Neural progenitor cell (in vitro differentiated cells): ENCODE measurements at regions not wholly inside any gene's neighbourhood (a gene's known extent, or its start where the extent isn't known, plus 50 kb on each side); places are given as distances from the start of the nearest gene placed in this dataset.

Experiments used
- DNase-seq: peaks from one replicate; pipeline ENCODE4 v3.0.0-alpha.2; 2016; ENCODE audit warnings: low spot score
- H2AFZ ChIP-seq: fragments of 200-600 bp; sonication (generic); replicated peaks from 2 replicates; pipeline ENCODE4 v1.6.1; 2016; ENCODE audit warnings: antibody characterized with exemption
- H3F3A ChIP-seq: fragments of 200-600 bp; sonication (generic); 2 replicates; pipeline ENCODE4 v1.6.1; 2016; ENCODE audit warnings: antibody characterized with exemption, low read depth
- H3K27ac ChIP-seq: fragments of 200-600 bp; sonication (generic); 2 replicates; pipeline ENCODE4 v1.5.1; 2016; ENCODE audit warnings: mild to moderate bottlenecking
- H3K27me3 ChIP-seq: fragments of 200-600 bp; sonication (generic); 2 replicates; pipeline ENCODE4 v1.6.1; 2016; ENCODE audit warnings: mild to moderate bottlenecking, moderate library complexity
- H3K36me3 ChIP-seq: fragments of 200-600 bp; sonication (generic); 2 replicates; pipeline ENCODE4 v1.5.1; 2016
- H3K4me1 ChIP-seq: fragments of 200-600 bp; sonication (generic); 2 replicates; pipeline ENCODE4 v1.6.1; 2016; ENCODE audit warnings: mixed run types
- H3K4me2 ChIP-seq: fragments of 200-600 bp; sonication (generic); 2 replicates; pipeline ENCODE4 v1.6.1; 2016
- H3K4me3 ChIP-seq: fragments of 200-600 bp; sonication (generic); 2 replicates; pipeline ENCODE4 v1.5.1; 2016
- H3K79me2 ChIP-seq: fragments of 200-600 bp; sonication (generic); 2 replicates; pipeline ENCODE4 v1.6.1; 2016; ENCODE audit warnings: low read depth
- H3K9ac ChIP-seq: fragments of 200-600 bp; sonication (generic); 2 replicates; pipeline ENCODE4 v1.6.1; 2016
- H3K9me3 ChIP-seq: fragments of 200-600 bp; sonication (generic); 2 replicates; pipeline ENCODE4 v1.5.1; 2016; ENCODE audit warnings: low read depth
- H4K20me1 ChIP-seq: fragments of 200-600 bp; sonication (generic); 2 replicates; pipeline ENCODE4 v1.6.1; 2016; ENCODE audit warnings: low read depth
- H3K27ac Mint-ChIP-seq: 3 replicates; pipeline ENCODE4 v1.8.0; 2021; ENCODE audit warnings: mixed read lengths
- H3K27me3 Mint-ChIP-seq: 2 replicates; pipeline ENCODE4 v1.8.0; 2022; ENCODE audit warnings: low read depth, mild to moderate bottlenecking, inconsistent platforms, moderate library complexity, mixed read lengths; ENCODE audit not compliant: insufficient read depth
- H3K36me3 Mint-ChIP-seq: 3 replicates; pipeline ENCODE4 v1.8.0; 2021; ENCODE audit warnings: mixed read lengths
- H3K4me1 Mint-ChIP-seq: 3 replicates; pipeline ENCODE4 v1.8.0; 2021; ENCODE audit warnings: mixed read lengths
- H3K4me3 Mint-ChIP-seq: 3 replicates; pipeline ENCODE4 v1.8.0; 2021; ENCODE audit warnings: mild to moderate bottlenecking, moderate library complexity, mixed read lengths
- H3K9me3 Mint-ChIP-seq: 3 replicates; pipeline ENCODE4 v1.8.0; 2020; ENCODE audit warnings: mixed read lengths
- EZH2 ChIP-seq: fragments of 200-600 bp; sonication (generic); IDR thresholded peaks from 2 replicates; pipeline ENCODE4 v1.6.1; 2017; ENCODE audit warnings: antibody characterized with exemption, mild to moderate bottlenecking, moderate library complexity
- EZH2phosphoT487 ChIP-seq: fragments of 200-600 bp; sonication (generic); IDR thresholded peaks from 2 replicates; pipeline ENCODE4 v1.6.1; 2017; ENCODE audit warnings: antibody characterized with exemption
- TF ChIP-seq, protein P1 (sequence below): fragments of 200-600 bp; sonication (generic); IDR thresholded peaks from 2 replicates; pipeline ENCODE4 v1.5.1; 2017; ENCODE audit warnings: antibody characterized with exemption, mild to moderate bottlenecking

DNA sequence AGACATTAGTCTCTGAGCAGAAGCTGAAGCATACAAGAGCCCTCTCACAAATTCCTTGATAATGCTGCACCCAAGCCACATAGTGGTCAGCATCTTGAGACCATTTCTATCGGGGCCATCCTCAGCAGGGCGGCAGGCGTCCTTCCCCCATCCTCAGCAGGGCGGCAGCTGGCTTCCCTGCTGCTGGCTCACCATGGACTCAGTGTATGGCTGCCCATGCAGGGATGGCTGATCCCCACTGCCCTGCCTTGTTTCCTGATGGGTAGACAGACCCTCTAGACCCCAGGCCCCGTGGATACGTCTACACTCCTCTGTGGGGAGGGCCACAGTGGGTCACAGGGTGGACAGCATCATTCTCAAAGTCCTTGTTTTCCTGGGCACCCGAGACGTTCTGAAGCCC lies 406.8 kb downstream of the TCERG1L start:
- Mint-ChIP-seq H3K4me3 (no peak overlapping the region), H3K27me3 (peaks cover 11% of the 10 kb centered on the region), H3K4me1 (no peaks in the 10 kb centered on the region), H3K36me3 (no peaks in the 10 kb centered on the region), H3K9me3 (peaks cover 2% of the 10 kb centered on the region), H3K27ac (no peak overlapping the region)
- no peaks in the 10 kb centered on the region for H3F3A ChIP-seq
- no peaks in the 10 kb centered on the region for H3K79me2 ChIP-seq
- H3K36me3 ChIP-seq: no peaks in the 10 kb centered on the region
- H3K4me1 ChIP-seq: no peaks in the 10 kb centered on the region
- H3K9me3 ChIP-seq: no peaks in the 10 kb centered on the region
- no peak overlapping the region for H3K9ac ChIP-seq
- H2AFZ ChIP-seq: no peak overlapping the region
- H3K27me3 ChIP-seq: no peaks in the 10 kb centered on the region
- no peak for DNase-seq
- TF ChIP-seq EZH2 (no peak), EZH2phosphoT487 (no peak)
- TF ChIP-seq, protein P1, sequence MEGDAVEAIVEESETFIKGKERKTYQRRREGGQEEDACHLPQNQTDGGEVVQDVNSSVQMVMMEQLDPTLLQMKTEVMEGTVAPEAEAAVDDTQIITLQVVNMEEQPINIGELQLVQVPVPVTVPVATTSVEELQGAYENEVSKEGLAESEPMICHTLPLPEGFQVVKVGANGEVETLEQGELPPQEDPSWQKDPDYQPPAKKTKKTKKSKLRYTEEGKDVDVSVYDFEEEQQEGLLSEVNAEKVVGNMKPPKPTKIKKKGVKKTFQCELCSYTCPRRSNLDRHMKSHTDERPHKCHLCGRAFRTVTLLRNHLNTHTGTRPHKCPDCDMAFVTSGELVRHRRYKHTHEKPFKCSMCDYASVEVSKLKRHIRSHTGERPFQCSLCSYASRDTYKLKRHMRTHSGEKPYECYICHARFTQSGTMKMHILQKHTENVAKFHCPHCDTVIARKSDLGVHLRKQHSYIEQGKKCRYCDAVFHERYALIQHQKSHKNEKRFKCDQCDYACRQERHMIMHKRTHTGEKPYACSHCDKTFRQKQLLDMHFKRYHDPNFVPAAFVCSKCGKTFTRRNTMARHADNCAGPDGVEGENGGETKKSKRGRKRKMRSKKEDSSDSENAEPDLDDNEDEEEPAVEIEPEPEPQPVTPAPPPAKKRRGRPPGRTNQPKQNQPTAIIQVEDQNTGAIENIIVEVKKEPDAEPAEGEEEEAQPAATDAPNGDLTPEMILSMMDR: no peak
- H3K4me3 ChIP-seq: no peak overlapping the region
- H3K27ac ChIP-seq: no peak overlapping the region
- no peaks in the 10 kb centered on the region for H4K20me1 ChIP-seq
- H3K4me2 ChIP-seq: no peak overlapping the region

DNA sequence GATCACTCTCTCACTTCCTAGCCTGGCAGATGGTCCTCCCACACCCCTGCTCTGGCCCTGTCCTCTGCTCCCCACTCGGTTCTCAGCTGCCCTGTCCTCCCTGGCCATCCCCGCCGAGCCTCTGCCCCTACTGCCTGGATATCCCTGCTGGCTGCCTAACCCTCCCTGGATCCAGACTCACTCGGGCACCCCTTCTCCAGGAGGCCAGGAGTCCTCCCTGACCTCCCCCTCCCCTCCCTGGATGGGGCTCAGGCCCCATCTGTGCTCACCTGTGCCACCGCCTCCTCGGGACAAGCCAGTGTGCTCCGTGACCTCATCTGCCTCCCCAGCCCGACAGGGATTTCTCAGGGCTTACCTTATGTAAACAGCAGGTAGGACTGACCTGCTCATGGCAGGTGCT lies 406.1 kb downstream of the TCERG1L start:
- Histone ChIP-seq H3K9ac (no peak overlapping the region), H3K27ac (no peak overlapping the region), H3K4me1 (no peaks in the 10 kb centered on the region), H3K9me3 (no peaks in the 10 kb centered on the region), H3F3A (no peaks in the 10 kb centered on the region), H3K27me3 (no peaks in the 10 kb centered on the region), H4K20me1 (no peaks in the 10 kb centered on the region), H3K4me3 (no peak overlapping the region), H3K36me3 (no peaks in the 10 kb centered on the region), H3K4me2 (no peak overlapping the region), H2AFZ (no peak overlapping the region), H3K79me2 (no peaks in the 10 kb centered on the region)
- peaks cover 7% of the 10 kb centered on the region for H3K9me3 Mint-ChIP-seq
- H3K36me3 Mint-ChIP-seq: no peaks in the 10 kb centered on the region
- no peak for DNase-seq
- H3K27me3 Mint-ChIP-seq: peaks cover 11% of the 10 kb centered on the region
- no peaks in the 10 kb centered on the region for H3K4me1 Mint-ChIP-seq
- H3K27ac Mint-ChIP-seq: no peak overlapping the region
- H3K4me3 Mint-ChIP-seq: no peak overlapping the region
- TF ChIP-seq, protein P1: no peak

DNA sequence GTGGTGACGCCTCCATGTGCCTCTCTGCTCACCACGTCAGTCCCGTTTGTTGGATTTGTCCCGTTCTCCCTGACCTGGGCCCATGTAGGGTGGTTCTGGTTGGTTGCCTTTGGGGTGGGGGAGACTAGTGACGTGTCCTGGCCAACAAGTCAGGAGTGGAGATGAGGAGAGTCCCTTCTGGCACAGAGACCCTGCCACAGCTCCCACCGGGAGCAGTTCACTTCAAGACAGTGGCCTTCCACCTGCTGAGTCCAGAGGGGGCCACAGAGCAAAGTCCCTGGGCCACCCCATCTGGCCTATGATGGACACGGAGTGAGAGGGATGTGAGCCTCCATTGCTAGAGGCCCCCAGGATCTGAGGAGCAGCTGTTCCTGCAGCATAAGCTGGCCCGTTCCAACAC lies 405.6 kb downstream of the TCERG1L start:
- H3K36me3 Mint-ChIP-seq: no peaks in the 10 kb centered on the region
- no peak for TF ChIP-seq EZH2phosphoT487
- TF ChIP-seq EZH2: no peak
- TF ChIP-seq, protein P1: no peak
- H3K27ac ChIP-seq: no peak overlapping the region
- no peaks in the 10 kb centered on the region for H3K36me3 ChIP-seq
- no peaks in the 10 kb centered on the region for H3K79me2 ChIP-seq
- H3K9me3 ChIP-seq: no peaks in the 10 kb centered on the region
- H3K4me1 ChIP-seq: no peaks in the 10 kb centered on the region
- peaks cover 11% of the 10 kb centered on the region for H3K27me3 Mint-ChIP-seq
- no peaks in the 10 kb centered on the region for H3K27me3 ChIP-seq
- H3F3A ChIP-seq: no peaks in the 10 kb centered on the region
- H3K27ac Mint-ChIP-seq: no peak overlapping the region
- H3K4me1 Mint-ChIP-seq: no peaks in the 10 kb centered on the region
- H4K20me1 ChIP-seq: no peaks in the 10 kb centered on the region
- no peak overlapping the region for H2AFZ ChIP-seq
- no peak overlapping the region for H3K9ac ChIP-seq
- H3K9me3 Mint-ChIP-seq: peaks cover 12% of the 10 kb centered on the region
- H3K4me3 Mint-ChIP-seq: no peak overlapping the region
- DNase-seq: no peak
- H3K4me3 ChIP-seq: no peak overlapping the region
- H3K4me2 ChIP-seq: no peak overlapping the region

DNA sequence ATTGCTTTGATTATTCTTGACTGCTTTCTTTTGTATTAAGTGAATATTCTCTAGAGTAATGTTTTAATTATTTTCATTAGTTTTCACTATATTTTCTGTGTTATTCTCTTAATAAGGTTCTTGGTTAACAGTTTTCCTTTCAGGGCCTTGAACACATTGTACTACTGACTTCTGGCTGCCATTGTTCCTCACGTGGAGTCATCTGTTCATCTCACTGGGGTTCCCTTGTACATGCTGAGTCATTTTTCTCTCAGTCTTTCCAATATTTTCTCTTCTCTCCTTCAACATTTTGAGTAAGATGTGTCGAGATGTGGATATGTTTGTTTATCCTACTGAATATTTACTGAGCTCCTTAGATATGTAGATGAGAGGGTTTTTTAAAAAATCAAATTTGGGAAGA lies 400.7 kb downstream of the TCERG1L start:
- no peak overlapping the region for H3K27ac ChIP-seq
- no peak overlapping the region for H3K9ac ChIP-seq
- H3K4me2 ChIP-seq: no peak overlapping the region
- no peak overlapping the region for H3K27ac Mint-ChIP-seq
- H3K79me2 ChIP-seq: no peaks in the 10 kb centered on the region
- H3K9me3 ChIP-seq: peaks cover 2% of the 10 kb centered on the region
- no peak overlapping the region for H2AFZ ChIP-seq
- no peaks in the 10 kb centered on the region for H3K36me3 ChIP-seq
- peaks cover 23% of the 10 kb centered on the region for H3K9me3 Mint-ChIP-seq
- H4K20me1 ChIP-seq: no peaks in the 10 kb centered on the region
- no peak overlapping the region for H3K4me3 ChIP-seq
- H3K36me3 Mint-ChIP-seq: no peaks in the 10 kb centered on the region
- no peaks in the 10 kb centered on the region for H3K4me1 Mint-ChIP-seq
- TF ChIP-seq, protein P1: no peak
- no peak for TF ChIP-seq EZH2phosphoT487
- TF ChIP-seq EZH2: no peak
- peaks cover 4% of the 10 kb centered on the region for H3F3A ChIP-seq
- H3K4me3 Mint-ChIP-seq: no peak overlapping the region
- no peak for DNase-seq
- peaks cover 14% of the 10 kb centered on the region for H3K27me3 Mint-ChIP-seq
- H3K27me3 ChIP-seq: no peaks in the 10 kb centered on the region
- peaks cover 16% of the 10 kb centered on the region for H3K4me1 ChIP-seq
